ENCODE measurements at regions not wholly inside any gene's neighbourhood (a gene's known extent, or its start where the extent isn't known, plus 50 kb on each side); places are given as distances from the start of the nearest gene placed in this dataset.
"Not testable (repeated sequence)": the region's sequence is repeated elsewhere in the genome, so short reads cannot be mapped to it uniquely, and the experiment has no call there.

- no peak overlapping the region for H3K27ac ChIP-seq
These were observed 115.3 kb downstream of the ZNF664 start for GRCh38 chr12:124088217-124088907.

GRCh38 chr12:124089181-124089914 is 116.3 kb downstream of the ZNF664 start:
- POLR2A ChIA-PET (ENCODE audit: low non-redundant PET) = interaction anchor here (0.6 kb wide), 1 partner anchor 681 kb away, joined by 3 read pairs; no protein-coding TSS in a partner anchor
- CTCF ChIA-PET, H3K27ac ChIP-seq: not testable (repeated sequence)

More at GRCh38 chr12:124088217-124088907, 115.3 kb downstream of the ZNF664 start:
- no peak for TF ChIP-seq CTCF (conservative IDR thresholded peaks at IDR 0.05; ENCODE audit: low read depth)
- ChIA-PET POLR2A (ENCODE audit: low non-redundant PET) (no interaction called here), CTCF (no interaction called here)
- DNase-seq (ENCODE audit: low spot score) = no peak

GRCh38 chr12:124091835-124092234 is 118.8 kb downstream of the ZNF664 start:
- no peak for TF ChIP-seq CTCF (conservative IDR thresholded peaks at IDR 0.05; ENCODE audit: low read depth)
- no peak overlapping the region for H3K27ac ChIP-seq
- ChIA-PET POLR2A (ENCODE audit: low non-redundant PET) (no interaction called here), CTCF (interaction anchor here (0.6 kb wide), 1 partner anchor 39 kb away, joined by 5 read pairs; no protein-coding TSS in a partner anchor)
- DNase-seq (ENCODE audit: low spot score) = no peak

More at GRCh38 chr12:124089181-124089914, 116.3 kb downstream of the ZNF664 start:
- not testable (repeated sequence) for DNase-seq (ENCODE audit: low spot score)

- POLR2A ChIA-PET (ENCODE audit: low non-redundant PET); DNase-seq (ENCODE audit: low spot score); CTCF ChIA-PET; H3K27ac ChIP-seq: not testable (repeated sequence)
These were observed 119.5 kb downstream of the ZNF664 start for GRCh38 chr12:124092532-124092931.

GRCh38 chr12:124093297-124093696 is 120.3 kb downstream of the ZNF664 start:
- DNase-seq (ENCODE audit: low spot score) = no peak
- CTCF ChIA-PET = no interaction called here
- POLR2A ChIA-PET (ENCODE audit: low non-redundant PET) = no interaction called here
- no peak overlapping the region for H3K27ac ChIP-seq
- TF ChIP-seq CTCF (conservative IDR thresholded peaks at IDR 0.05; ENCODE audit: low read depth) = no peak

- no peak overlapping the region for H3K27ac ChIP-seq
- ChIA-PET CTCF (no interaction called here), POLR2A (ENCODE audit: low non-redundant PET) (no interaction called here)
- DNase-seq (ENCODE audit: low spot score) = no peak
- TF ChIP-seq CTCF (conservative IDR thresholded peaks at IDR 0.05; ENCODE audit: low read depth) = no peak
These were observed 121.2 kb downstream of the ZNF664 start for GRCh38 chr12:124094188-124094587.

- no peak overlapping the region for H3K27ac ChIP-seq
- DNase-seq (ENCODE audit: low spot score) = no peak
- ChIA-PET POLR2A (ENCODE audit: low non-redundant PET) (no interaction called here), CTCF (no interaction called here)
- no peak for TF ChIP-seq CTCF (conservative IDR thresholded peaks at IDR 0.05; ENCODE audit: low read depth)
These were observed 121.7 kb downstream of the ZNF664 start for GRCh38 chr12:124094733-124095132.
